ENCODE measurements at regions not wholly inside any gene's neighbourhood (a gene's known extent, or its start where the extent isn't known, plus 50 kb on each side); places are given as distances from the start of the nearest gene placed in this dataset.

DNA sequence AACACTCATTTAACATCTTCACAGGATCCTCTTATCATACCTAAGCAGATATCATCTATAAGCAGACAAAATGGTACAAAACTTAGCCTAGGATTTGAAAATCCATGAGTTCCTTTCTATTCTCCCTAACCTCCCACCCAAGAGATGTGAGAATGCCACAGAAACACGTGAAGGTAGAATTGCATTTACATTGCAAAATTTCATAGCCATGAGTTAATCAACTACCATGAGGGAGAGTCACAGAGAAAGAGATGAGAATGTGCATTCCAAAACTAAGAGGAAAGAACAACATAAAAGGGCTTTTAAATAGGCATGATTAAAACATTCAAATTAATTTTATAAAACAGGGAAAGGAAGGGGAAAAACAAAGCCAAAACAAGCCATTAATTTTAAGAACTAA, 806.2 kb downstream of the NTRK3 start:
- no peaks in the 10 kb centered on the region for H3K27me3 ChIP-seq (ENCODE audit: insufficient read depth, poor library complexity, severe bottlenecking)
- no peak overlapping the region for H3K4me3 ChIP-seq (replicated peaks; ENCODE audit: insufficient read depth, low read length)
- DNase-seq (ENCODE audit: low read depth in 1 of 2, low spot score in 1 of 2), result no peak
- H3K27ac ChIP-seq (replicated peaks), result no peak overlapping the region
- TF ChIP-seq SPI1 (IDR thresholded peaks at IDR 0.05; ENCODE audit: borderline replicate concordance, low read depth) (no peak), GABPA (IDR thresholded peaks at IDR 0.05; ENCODE audit: low read depth) (no peak), CTCF (IDR thresholded peaks at IDR 0.05; ENCODE audit: insufficient read depth, low read length) (no peak), POLR2AphosphoS5 (IDR thresholded peaks at IDR 0.05; ENCODE audit: low read depth) (no peak)
- TF ChIP-seq, protein P1, sequence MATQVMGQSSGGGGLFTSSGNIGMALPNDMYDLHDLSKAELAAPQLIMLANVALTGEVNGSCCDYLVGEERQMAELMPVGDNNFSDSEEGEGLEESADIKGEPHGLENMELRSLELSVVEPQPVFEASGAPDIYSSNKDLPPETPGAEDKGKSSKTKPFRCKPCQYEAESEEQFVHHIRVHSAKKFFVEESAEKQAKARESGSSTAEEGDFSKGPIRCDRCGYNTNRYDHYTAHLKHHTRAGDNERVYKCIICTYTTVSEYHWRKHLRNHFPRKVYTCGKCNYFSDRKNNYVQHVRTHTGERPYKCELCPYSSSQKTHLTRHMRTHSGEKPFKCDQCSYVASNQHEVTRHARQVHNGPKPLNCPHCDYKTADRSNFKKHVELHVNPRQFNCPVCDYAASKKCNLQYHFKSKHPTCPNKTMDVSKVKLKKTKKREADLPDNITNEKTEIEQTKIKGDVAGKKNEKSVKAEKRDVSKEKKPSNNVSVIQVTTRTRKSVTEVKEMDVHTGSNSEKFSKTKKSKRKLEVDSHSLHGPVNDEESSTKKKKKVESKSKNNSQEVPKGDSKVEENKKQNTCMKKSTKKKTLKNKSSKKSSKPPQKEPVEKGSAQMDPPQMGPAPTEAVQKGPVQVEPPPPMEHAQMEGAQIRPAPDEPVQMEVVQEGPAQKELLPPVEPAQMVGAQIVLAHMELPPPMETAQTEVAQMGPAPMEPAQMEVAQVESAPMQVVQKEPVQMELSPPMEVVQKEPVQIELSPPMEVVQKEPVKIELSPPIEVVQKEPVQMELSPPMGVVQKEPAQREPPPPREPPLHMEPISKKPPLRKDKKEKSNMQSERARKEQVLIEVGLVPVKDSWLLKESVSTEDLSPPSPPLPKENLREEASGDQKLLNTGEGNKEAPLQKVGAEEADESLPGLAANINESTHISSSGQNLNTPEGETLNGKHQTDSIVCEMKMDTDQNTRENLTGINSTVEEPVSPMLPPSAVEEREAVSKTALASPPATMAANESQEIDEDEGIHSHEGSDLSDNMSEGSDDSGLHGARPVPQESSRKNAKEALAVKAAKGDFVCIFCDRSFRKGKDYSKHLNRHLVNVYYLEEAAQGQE (IDR thresholded peaks at IDR 0.05; ENCODE audit: insufficient replicate concordance, low read depth), result no peak

GRCh38 chr15:87439090-87439489, 817.4 kb downstream of the NTRK3 start:
- no peak overlapping the region for H3K27ac ChIP-seq (replicated peaks)
- TF ChIP-seq, protein P1 (IDR thresholded peaks at IDR 0.05; ENCODE audit: insufficient replicate concordance, low read depth), result no peak
- TF ChIP-seq CTCF (IDR thresholded peaks at IDR 0.05; ENCODE audit: insufficient read depth, low read length), result no peak
- no peak for TF ChIP-seq SPI1 (IDR thresholded peaks at IDR 0.05; ENCODE audit: borderline replicate concordance, low read depth)
- TF ChIP-seq GABPA (IDR thresholded peaks at IDR 0.05; ENCODE audit: low read depth), result no peak
- TF ChIP-seq POLR2AphosphoS5 (IDR thresholded peaks at IDR 0.05; ENCODE audit: low read depth), result no peak
- DNase-seq (ENCODE audit: low read depth in 1 of 2, low spot score in 1 of 2), result no peak
- H3K4me3 ChIP-seq (replicated peaks; ENCODE audit: insufficient read depth, low read length), result no peak overlapping the region
- H3K27me3 ChIP-seq (ENCODE audit: insufficient read depth, poor library complexity, severe bottlenecking), result no peaks in the 10 kb centered on the region

DNA sequence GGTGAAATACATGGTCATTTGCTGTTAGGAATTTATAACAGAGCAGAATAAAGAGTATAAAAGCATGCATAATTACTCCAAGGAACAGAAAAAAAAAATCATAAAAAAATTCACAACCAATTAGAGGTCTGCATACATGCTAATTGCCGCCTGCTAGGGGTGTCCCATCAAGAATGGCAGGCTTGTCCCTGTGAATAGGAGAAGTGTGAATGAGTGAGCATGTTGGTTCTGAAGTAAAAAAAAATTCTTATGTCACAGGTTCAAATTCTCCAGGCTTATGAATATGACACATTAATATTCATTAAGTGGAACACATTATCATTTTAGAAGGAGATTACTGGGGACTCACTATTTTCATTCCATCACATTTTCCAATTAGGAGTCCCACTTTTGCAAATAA, 822.7 kb downstream of the NTRK3 start:
- no peak overlapping the region for H3K4me3 ChIP-seq (replicated peaks; ENCODE audit: insufficient read depth, low read length)
- no peak for DNase-seq (ENCODE audit: low read depth in 1 of 2, low spot score in 1 of 2)
- no peaks in the 10 kb centered on the region for H3K27me3 ChIP-seq (ENCODE audit: insufficient read depth, poor library complexity, severe bottlenecking)
- no peak overlapping the region for H3K27ac ChIP-seq (replicated peaks)
- TF ChIP-seq, protein P1 (IDR thresholded peaks at IDR 0.05; ENCODE audit: insufficient replicate concordance, low read depth), result no peak
- TF ChIP-seq CTCF (IDR thresholded peaks at IDR 0.05; ENCODE audit: insufficient read depth, low read length) (no peak), POLR2AphosphoS5 (IDR thresholded peaks at IDR 0.05; ENCODE audit: low read depth) (no peak), GABPA (IDR thresholded peaks at IDR 0.05; ENCODE audit: low read depth) (no peak), SPI1 (IDR thresholded peaks at IDR 0.05; ENCODE audit: borderline replicate concordance, low read depth) (no peak)

Measured in HL-60 (cell line).